WI38 (cell line): ENCODE measurements at regions not wholly inside any gene's neighbourhood (a gene's known extent, or its start where the extent isn't known, plus 50 kb on each side); places are given as distances from the start of the nearest gene placed in this dataset.

ENCODE experiments used
- H3K4me3 ChIP-seq: 2 replicates; pipeline ENCODE4 v1.5.1; 2011; ENCODE audit warnings: low read depth, mild to moderate bottlenecking, control low read depth, low read length
- CTCF ChIP-seq: IDR thresholded peaks from 2 replicates; pipeline ENCODE4 v1.5.1; 2012; ENCODE audit warnings: low read depth, mild to moderate bottlenecking, control low read depth, low read length

GRCh38 chr20:40472905-40473304, 216.1 kb downstream of the MAFB start:
- TF ChIP-seq CTCF = no peak

GRCh38 chr20:40471261-40471629, 217.8 kb downstream of the MAFB start:
- no peak for TF ChIP-seq CTCF
- no peak overlapping the region for H3K4me3 ChIP-seq

More at GRCh38 chr20:40472905-40473304, 216.1 kb downstream of the MAFB start:
- H3K4me3 ChIP-seq = no peak overlapping the region

GRCh38 chr20:40470445-40471260, 218.4 kb downstream of the MAFB start:
- no peak overlapping the region for H3K4me3 ChIP-seq
- no peak for TF ChIP-seq CTCF

GRCh38 chr20:40468759-40469158, 220.3 kb downstream of the MAFB start:
- no peak overlapping the region for H3K4me3 ChIP-seq
- TF ChIP-seq CTCF = no peak

- H3K4me3 ChIP-seq = no peak overlapping the region
- no peak for TF ChIP-seq CTCF
These were observed 221.2 kb downstream of the MAFB start for GRCh38 chr20:40467703-40468411.

GRCh38 chr20:40467067-40467466, 222.0 kb downstream of the MAFB start:
- no peak overlapping the region for H3K4me3 ChIP-seq
- TF ChIP-seq CTCF = no peak

- no peak overlapping the region for H3K4me3 ChIP-seq
- TF ChIP-seq CTCF = no peak
These were observed 224.3 kb downstream of the MAFB start for GRCh38 chr20:40464731-40465208.
